GM10266 (cell line): ENCODE measurements at regions not wholly inside any gene's neighbourhood (a gene's known extent, or its start where the extent isn't known, plus 50 kb on each side); places are given as distances from the start of the nearest gene placed in this dataset.

Experiments
- DNase-seq: peaks from one replicate; pipeline ENCODE4 v3.0.0; 2012; ENCODE audit errors: extremely low spot score
- CTCF ChIP-seq: IDR thresholded peaks from 2 replicates; pipeline ENCODE4 v1.5.1; 2012; ENCODE audit warnings: mild to moderate bottlenecking, low read depth; ENCODE audit not compliant: control insufficient read depth, insufficient read depth; ENCODE audit errors: missing control alignments

- no peak for TF ChIP-seq CTCF
- DNase-seq: no peak
Observed at GRCh38 chr17:33671491-33671890, 378.4 kb upstream of the ASIC2 start.

DNA sequence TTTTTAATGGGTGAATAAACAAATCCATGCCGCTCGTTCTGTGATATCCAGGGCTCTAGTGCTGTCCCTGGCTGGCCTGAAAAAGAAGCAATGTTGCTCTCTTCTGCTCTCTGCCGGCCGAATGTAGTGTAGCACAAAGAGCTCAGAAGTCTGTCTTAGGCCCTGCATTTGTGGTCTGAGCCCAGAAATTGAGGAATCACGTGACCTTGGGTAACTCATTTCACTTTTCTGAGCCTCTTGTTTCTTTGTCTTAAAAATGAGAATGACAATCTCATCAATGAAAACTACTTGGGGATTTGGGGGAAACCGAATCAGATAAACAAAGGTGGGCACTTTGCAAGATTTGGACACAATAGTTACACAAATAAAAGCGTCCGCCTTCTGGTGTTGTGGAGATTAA lies 381.6 kb upstream of the ASIC2 start:
- peak; percentile 56 for DNase-seq

GRCh38 chr17:33676444-33676843 lies 383.3 kb upstream of the ASIC2 start:
- DNase-seq: no peak
- no peak for TF ChIP-seq CTCF

More for the DNA sequence above, 381.6 kb upstream of the ASIC2 start:
- peak; percentile 61 for TF ChIP-seq CTCF

GRCh38 chr17:33679595-33679994 lies 386.5 kb upstream of the ASIC2 start:
- no peak for TF ChIP-seq CTCF
- DNase-seq: no peak

GRCh38 chr17:33680472-33680871 lies 387.4 kb upstream of the ASIC2 start:
- DNase-seq: no peak
- TF ChIP-seq CTCF: no peak

DNA sequence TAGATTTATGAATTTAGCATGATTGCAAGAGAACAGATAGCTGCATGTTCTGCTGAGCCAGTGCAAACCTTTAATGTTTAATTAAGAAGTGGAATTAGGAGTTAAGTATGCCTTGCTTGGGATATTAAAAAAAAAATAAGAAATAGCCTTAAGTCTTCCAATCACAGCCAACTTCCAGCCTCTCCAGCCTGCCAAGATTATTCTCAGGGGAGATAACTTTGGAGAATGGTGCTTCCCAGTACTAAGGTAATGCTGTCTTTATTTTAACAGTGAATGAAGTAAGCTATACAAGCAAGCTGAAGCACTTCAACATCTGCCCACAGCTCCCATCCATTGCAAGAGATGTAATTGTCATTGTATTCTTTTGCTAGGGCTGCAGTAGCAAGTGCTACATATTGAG lies 389.5 kb upstream of the ASIC2 start:
- TF ChIP-seq CTCF: no peak
- no peak for DNase-seq

- no peak for DNase-seq
- no peak for TF ChIP-seq CTCF
Observed at GRCh38 chr17:33684735-33685134, 391.6 kb upstream of the ASIC2 start.
